Neural cell (in vitro differentiated cells): ENCODE measurements at regions not wholly inside any gene's neighbourhood (a gene's known extent, or its start where the extent isn't known, plus 50 kb on each side); places are given as distances from the start of the nearest gene placed in this dataset.

Experiments
- H2AFZ ChIP-seq: fragments of 200-600, 300-800 bp; sonication (generic), shearing (Covaris generic); 2 replicates; pipeline ENCODE4 v1.6.0; 2014; ENCODE audit warnings: low read depth, mild to moderate bottlenecking, antibody characterized with exemption, low read length, moderate library complexity
- H3F3A ChIP-seq: fragments of 200-600 bp; shearing (Covaris generic); 2 replicates; pipeline ENCODE4 v1.6.1; 2016; ENCODE audit warnings: mild to moderate bottlenecking, moderate library complexity, mixed read lengths, antibody characterized with exemption, low read length; ENCODE audit not compliant: insufficient read depth, poor library complexity, severe bottlenecking
- H3K27ac ChIP-seq: fragments of 200-600, 300-800 bp; sonication (generic), shearing (Covaris generic); 2 replicates; pipeline ENCODE4 v1.5.1; 2014; ENCODE audit warnings: mild to moderate bottlenecking, low read length, moderate library complexity
- H3K27me3 ChIP-seq: fragments of 300-800, 200-600 bp; sonication (generic), shearing (Covaris generic); 2 replicates; pipeline ENCODE4 v1.6.0; 2014; ENCODE audit warnings: mild to moderate bottlenecking, low read depth, low read length, moderate library complexity; ENCODE audit not compliant: insufficient read depth
- H3K36me3 ChIP-seq: fragments of 300-800, 200-600 bp; sonication (generic), shearing (Covaris generic); 2 replicates; pipeline ENCODE4 v1.5.1; 2014; ENCODE audit warnings: mild to moderate bottlenecking, antibody characterized with exemption, low read length, moderate library complexity; ENCODE audit not compliant: insufficient read depth
- H3K4me2 ChIP-seq: fragments of 300-800, 200-600 bp; sonication (generic), shearing (Covaris generic); 2 replicates; pipeline ENCODE4 v1.6.0; 2014; ENCODE audit warnings: mild to moderate bottlenecking, low read length
- H3K4me3 ChIP-seq: fragments of 300-800, 200-600 bp; sonication (generic), shearing (Covaris generic); 2 replicates; pipeline ENCODE4 v1.5.1; 2014; ENCODE audit warnings: mild to moderate bottlenecking, low read length, moderate library complexity
- H3K79me2 ChIP-seq: fragments of 200-600 bp; shearing (Covaris generic); replicated peaks from 2 replicates; pipeline ENCODE4 v1.6.0; 2014; ENCODE audit warnings: mild to moderate bottlenecking, low read length, moderate library complexity; ENCODE audit not compliant: insufficient read depth
- H3K9ac ChIP-seq: fragments of 300-800, 200-600 bp; sonication (generic), shearing (Covaris generic); 2 replicates; pipeline ENCODE4 v1.6.1; 2016; ENCODE audit warnings: mild to moderate bottlenecking, low read length, mixed read lengths
- H3K9me2 ChIP-seq: fragments of 200-600 bp; shearing (Covaris generic); 2 replicates; pipeline ENCODE4 v1.6.1; 2016; ENCODE audit warnings: mild to moderate bottlenecking, low read length, mixed read lengths; ENCODE audit not compliant: insufficient read depth
- H3K9me3 ChIP-seq: fragments of 200-600, 300-800 bp; sonication (generic), shearing (Covaris generic); 2 replicates; pipeline ENCODE4 v1.6.1; 2016; ENCODE audit warnings: mild to moderate bottlenecking, mixed run types, low read length, moderate library complexity, mixed read lengths
- H4K20me1 ChIP-seq: fragments of 200-600 bp; shearing (Covaris generic); 2 replicates; pipeline ENCODE4 v1.6.1; 2016; ENCODE audit warnings: mild to moderate bottlenecking, mixed run types; ENCODE audit not compliant: insufficient read depth
- EP300 ChIP-seq: fragments of 450-650 bp; conservative IDR thresholded peaks from 2 replicates; pipeline ENCODE4 v1.6.1; 2014; ENCODE audit warnings: antibody characterized with exemption, mild to moderate bottlenecking, moderate library complexity; ENCODE audit not compliant: poor library complexity, severe bottlenecking
- EZH2 ChIP-seq: fragments of 200-600, 300-800 bp; shearing (Covaris generic), sonication (generic); IDR thresholded peaks from 2 replicates; pipeline ENCODE4 v1.6.1; 2014; ENCODE audit warnings: antibody characterized with exemption, low read length, borderline replicate concordance, mild to moderate bottlenecking; ENCODE audit not compliant: insufficient read depth, poor library complexity, severe bottlenecking
- MXI1 ChIP-seq: fragments of 450-650 bp; conservative IDR thresholded peaks from 2 replicates; pipeline ENCODE4 v1.6.1; 2014; ENCODE audit warnings: antibody characterized with exemption, mild to moderate bottlenecking; ENCODE audit not compliant: poor library complexity, severe bottlenecking
- POLR2AphosphoS5 ChIP-seq: IDR thresholded peaks from 2 replicates; pipeline ENCODE4 v1.6.1; 2012
- RAD21 ChIP-seq: fragments of 450-650 bp; conservative IDR thresholded peaks from 2 replicates; pipeline ENCODE4 v1.6.1; 2014; ENCODE audit warnings: antibody characterized with exemption, mild to moderate bottlenecking, moderate library complexity
- REST ChIP-seq: IDR thresholded peaks from 2 replicates; pipeline ENCODE4 v1.6.1; 2012; ENCODE audit warnings: borderline replicate concordance
- SMC3 ChIP-seq: fragments of 450-650 bp; conservative IDR thresholded peaks from 2 replicates; pipeline ENCODE4 v1.6.1; 2014; ENCODE audit warnings: antibody characterized with exemption, mild to moderate bottlenecking, moderate library complexity; ENCODE audit not compliant: poor library complexity
- TAF1 ChIP-seq: IDR thresholded peaks from 2 replicates; pipeline ENCODE4 v1.6.1; 2012; ENCODE audit warnings: low read depth
- TF ChIP-seq, protein P1 (sequence below): fragments of 450-650 bp; IDR thresholded peaks from 2 replicates; pipeline ENCODE4 v1.5.1; 2014; ENCODE audit warnings: antibody characterized with exemption, mild to moderate bottlenecking, moderate library complexity; ENCODE audit not compliant: poor library complexity, severe bottlenecking

- Histone ChIP-seq H3K27ac (no peak overlapping the region), H3K9me2 (no peaks in the 10 kb centered on the region), H3K9me3 (no peaks in the 10 kb centered on the region), H3K79me2 (no peaks in the 10 kb centered on the region), H4K20me1 (no peaks in the 10 kb centered on the region), H3K9ac (no peak overlapping the region), H2AFZ (no peak overlapping the region), H3K36me3 (no peaks in the 10 kb centered on the region), H3K4me3 (no peak overlapping the region), H3K27me3 (no peaks in the 10 kb centered on the region), H3K4me2 (no peak overlapping the region), H3F3A (no peaks in the 10 kb centered on the region)
- no peak for TF ChIP-seq EZH2
- TF ChIP-seq REST: no peak
- no peak for TF ChIP-seq POLR2AphosphoS5
- TF ChIP-seq SMC3: no peak
- TF ChIP-seq TAF1: no peak
- TF ChIP-seq, protein P1, sequence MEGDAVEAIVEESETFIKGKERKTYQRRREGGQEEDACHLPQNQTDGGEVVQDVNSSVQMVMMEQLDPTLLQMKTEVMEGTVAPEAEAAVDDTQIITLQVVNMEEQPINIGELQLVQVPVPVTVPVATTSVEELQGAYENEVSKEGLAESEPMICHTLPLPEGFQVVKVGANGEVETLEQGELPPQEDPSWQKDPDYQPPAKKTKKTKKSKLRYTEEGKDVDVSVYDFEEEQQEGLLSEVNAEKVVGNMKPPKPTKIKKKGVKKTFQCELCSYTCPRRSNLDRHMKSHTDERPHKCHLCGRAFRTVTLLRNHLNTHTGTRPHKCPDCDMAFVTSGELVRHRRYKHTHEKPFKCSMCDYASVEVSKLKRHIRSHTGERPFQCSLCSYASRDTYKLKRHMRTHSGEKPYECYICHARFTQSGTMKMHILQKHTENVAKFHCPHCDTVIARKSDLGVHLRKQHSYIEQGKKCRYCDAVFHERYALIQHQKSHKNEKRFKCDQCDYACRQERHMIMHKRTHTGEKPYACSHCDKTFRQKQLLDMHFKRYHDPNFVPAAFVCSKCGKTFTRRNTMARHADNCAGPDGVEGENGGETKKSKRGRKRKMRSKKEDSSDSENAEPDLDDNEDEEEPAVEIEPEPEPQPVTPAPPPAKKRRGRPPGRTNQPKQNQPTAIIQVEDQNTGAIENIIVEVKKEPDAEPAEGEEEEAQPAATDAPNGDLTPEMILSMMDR: no peak
- TF ChIP-seq RAD21: no peak
- no peak for TF ChIP-seq EP300
- no peak for TF ChIP-seq MXI1
These were observed 64.4 kb upstream of the AFF3 start for GRCh38 chr2:100206731-100207255.

DNA sequence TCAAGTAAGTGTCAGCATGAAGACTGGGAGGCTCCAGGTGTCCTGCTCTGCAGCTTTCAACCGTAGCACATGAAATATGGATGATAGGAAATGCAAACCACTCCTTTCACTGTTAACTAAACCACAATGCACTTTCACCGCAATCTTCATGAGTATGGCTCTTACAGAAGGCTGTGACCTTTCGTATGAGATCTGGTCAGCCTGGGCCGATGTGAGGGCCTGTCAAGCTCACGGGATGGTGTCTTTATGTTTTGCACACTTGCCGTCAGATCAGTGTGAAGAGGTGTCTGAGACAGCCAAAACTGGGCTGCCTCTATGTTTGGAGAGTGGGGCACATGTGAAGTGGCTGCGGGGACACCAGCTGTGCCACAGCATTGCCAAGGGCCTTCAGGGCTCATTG lies 62.8 kb upstream of the AFF3 start:
- Histone ChIP-seq H3K27ac (no peak overlapping the region), H3F3A (no peaks in the 10 kb centered on the region), H3K4me3 (no peak overlapping the region), H3K9me2 (no peaks in the 10 kb centered on the region), H3K27me3 (no peaks in the 10 kb centered on the region), H3K79me2 (no peaks in the 10 kb centered on the region), H4K20me1 (no peaks in the 10 kb centered on the region), H3K9ac (no peak overlapping the region), H3K4me2 (no peak overlapping the region), H2AFZ (no peak overlapping the region), H3K9me3 (no peaks in the 10 kb centered on the region), H3K36me3 (no peaks in the 10 kb centered on the region)
- TF ChIP-seq RAD21 (no peak), MXI1 (no peak), SMC3 (no peak), EP300 (no peak), EZH2 (no peak), POLR2AphosphoS5 (no peak)
- TF ChIP-seq, protein P1: no peak
